GM23248 (cell line): ENCODE measurements at regions not wholly inside any gene's neighbourhood (a gene's known extent, or its start where the extent isn't known, plus 50 kb on each side); places are given as distances from the start of the nearest gene placed in this dataset.

ENCODE experiments used
- DNase-seq: peaks from one replicate; pipeline ENCODE4 v3.0.0-alpha.2; 2015
- H2AFZ ChIP-seq: fragments of 200-600 bp; sonication (generic); 2 replicates; pipeline ENCODE4 v1.6.1; 2016; ENCODE audit warnings: antibody characterized with exemption
- H3F3A ChIP-seq: fragments of 200-600 bp; sonication (generic); 2 replicates; pipeline ENCODE4 v1.6.1; 2016; ENCODE audit warnings: mild to moderate bottlenecking, antibody characterized with exemption, mixed run types; ENCODE audit not compliant: insufficient read depth
- H3K27ac ChIP-seq: fragments of 200-600 bp; sonication (generic); 2 replicates; pipeline ENCODE4 v1.5.1; 2016; ENCODE audit warnings: mild to moderate bottlenecking
- H3K27me3 ChIP-seq: fragments of 200-600 bp; sonication (generic); replicated peaks from 2 replicates; pipeline ENCODE4 v1.6.1; 2016; ENCODE audit warnings: mild to moderate bottlenecking; ENCODE audit not compliant: insufficient read depth
- H3K36me3 ChIP-seq: fragments of 200-600 bp; sonication (generic); 2 replicates; pipeline ENCODE4 v1.6.1; 2016; ENCODE audit warnings: low read depth, mild to moderate bottlenecking
- H3K4me1 ChIP-seq: fragments of 200-600 bp; sonication (generic); 2 replicates; pipeline ENCODE4 v1.6.1; 2016; ENCODE audit warnings: mild to moderate bottlenecking; ENCODE audit not compliant: insufficient read depth
- H3K4me2 ChIP-seq: fragments of 200-600 bp; sonication (generic); one replicate; pipeline ENCODE4 v1.6.1; 2016; ENCODE audit warnings: mild to moderate bottlenecking; ENCODE audit not compliant: unreplicated experiment
- H3K4me3 ChIP-seq: fragments of 200-600 bp; sonication (generic); 2 replicates; pipeline ENCODE4 v1.5.1; 2016; ENCODE audit warnings: mild to moderate bottlenecking
- H3K79me2 ChIP-seq: fragments of 200-600 bp; sonication (generic); 2 replicates; pipeline ENCODE4 v1.6.1; 2016; ENCODE audit warnings: mild to moderate bottlenecking; ENCODE audit not compliant: insufficient read depth
- H3K9ac ChIP-seq: fragments of 200-600 bp; sonication (generic); 2 replicates; pipeline ENCODE4 v1.6.1; 2016; ENCODE audit warnings: mild to moderate bottlenecking
- H3K9me2 ChIP-seq: fragments of 200-600 bp; sonication (generic); 2 replicates; pipeline ENCODE4 v1.6.1; 2016; ENCODE audit warnings: mixed run types, mild to moderate bottlenecking, moderate library complexity; ENCODE audit not compliant: insufficient read depth
- H3K9me3 ChIP-seq: fragments of 200-600 bp; sonication (generic); one replicate; pipeline ENCODE4 v1.6.1; 2017; ENCODE audit warnings: low read depth
- H4K20me1 ChIP-seq: fragments of 200-600 bp; sonication (generic); 2 replicates; pipeline ENCODE4 v1.6.0; 2016; ENCODE audit not compliant: insufficient read depth
- EZH2 ChIP-seq: fragments of 200-600 bp; sonication (generic); IDR thresholded peaks from 2 replicates; pipeline ENCODE4 v1.6.1; 2018; ENCODE audit warnings: antibody characterized with exemption, mild to moderate bottlenecking; ENCODE audit not compliant: insufficient read depth, poor library complexity, severe bottlenecking
- EZH2phosphoT487 ChIP-seq: fragments of 200-600 bp; sonication (generic); IDR thresholded peaks from 2 replicates; pipeline ENCODE4 v1.6.1; 2018; ENCODE audit warnings: antibody characterized with exemption, moderate library complexity, mild to moderate bottlenecking, low read depth; ENCODE audit not compliant: insufficient read depth
- WGBS, 2 experiments: methylation state at CpG; one replicate each; pipeline ENCODE4 v1.1.6; 2015 to 2017; ENCODE audit warnings: low lambda C conversion rate in 2 of 2, low coverage in 1 of 2; ENCODE audit errors: missing lambda C conversion rate in 2 of 2; 5-methylcytosine and 5-hydroxymethylcytosine counted together
- in situ Hi-C: fragments of 300-500 bp; cut with MboI; formaldehyde crosslinking; loops from 2 replicates; pipeline ENCODE4 v1.15.0; 2020

GRCh38 chr16:22627043-22627442 is 116.4 kb downstream of the NPIPB5 start:
- H3K4me2 ChIP-seq, result no peak overlapping the region
- H3K9me2 ChIP-seq, result no peaks in the 10 kb centered on the region
- H3K9ac ChIP-seq, result no peak overlapping the region
- 62 to 63% methylated on average over 5 of the region's 5 CpGs for WGBS, 2 experiments
- no peak overlapping the region for H3K27ac ChIP-seq
- no peaks in the 10 kb centered on the region for H3K4me1 ChIP-seq
- H4K20me1 ChIP-seq, result no peaks in the 10 kb centered on the region
- H3F3A ChIP-seq, result no peaks in the 10 kb centered on the region
- H3K9me3 ChIP-seq, result no peaks in the 10 kb centered on the region
- DNase-seq, result no peak
- in situ Hi-C loops, result no loop called here
- TF ChIP-seq EZH2 (no peak), EZH2phosphoT487 (no peak)
- no peaks in the 10 kb centered on the region for H3K79me2 ChIP-seq
- no peak overlapping the region for H3K4me3 ChIP-seq
- no peak overlapping the region for H2AFZ ChIP-seq
- peaks cover 15% of the 10 kb centered on the region for H3K27me3 ChIP-seq
- H3K36me3 ChIP-seq, result no peaks in the 10 kb centered on the region

- Histone ChIP-seq H3K4me3 (no peak overlapping the region), H3K9me3 (no peaks in the 10 kb centered on the region), H3K27ac (no peak overlapping the region), H3K36me3 (no peaks in the 10 kb centered on the region), H3K4me2 (no peak overlapping the region), H3K4me1 (no peaks in the 10 kb centered on the region), H4K20me1 (no peaks in the 10 kb centered on the region), H2AFZ (no peak overlapping the region), H3F3A (no peaks in the 10 kb centered on the region), H3K9me2 (no peaks in the 10 kb centered on the region), H3K9ac (no peak overlapping the region), H3K79me2 (no peaks in the 10 kb centered on the region), H3K27me3 (peaks cover 16% of the 10 kb centered on the region)
- TF ChIP-seq EZH2phosphoT487 (no peak), EZH2 (no peak)
- no peak for DNase-seq
- in situ Hi-C loops, result no loop called here
- WGBS, 2 experiments, result 85 to 91% methylated on average over 2 of the region's 2 CpGs
Measured at GRCh38 chr16:22628994-22629393, 118.3 kb downstream of the NPIPB5 start.

GRCh38 chr16:22630242-22630641 is 119.6 kb downstream of the NPIPB5 start:
- H3K27me3 ChIP-seq, result peaks cover 19% of the 10 kb centered on the region
- H3K4me1 ChIP-seq, result no peaks in the 10 kb centered on the region
- in situ Hi-C loops, result no loop called here
- DNase-seq, result no peak
- H3K4me2 ChIP-seq, result no peak overlapping the region
- no peaks in the 10 kb centered on the region for H3K79me2 ChIP-seq
- no peak overlapping the region for H3K27ac ChIP-seq
- 77 to 83% methylated on average over 4 of the region's 4 CpGs for WGBS, 2 experiments
- H3K9me3 ChIP-seq, result no peaks in the 10 kb centered on the region
- H3K36me3 ChIP-seq, result no peaks in the 10 kb centered on the region
- no peak overlapping the region for H3K9ac ChIP-seq
- no peak for TF ChIP-seq EZH2phosphoT487
- no peak for TF ChIP-seq EZH2
- no peaks in the 10 kb centered on the region for H3K9me2 ChIP-seq
- no peaks in the 10 kb centered on the region for H3F3A ChIP-seq
- no peaks in the 10 kb centered on the region for H4K20me1 ChIP-seq
- no peak overlapping the region for H3K4me3 ChIP-seq
- H2AFZ ChIP-seq, result no peak overlapping the region

GRCh38 chr16:22631264-22631663 is 120.6 kb downstream of the NPIPB5 start:
- H3K4me1 ChIP-seq, result no peaks in the 10 kb centered on the region
- 59 to 62% methylated on average over 9 of the region's 9 CpGs for WGBS, 2 experiments
- H3K27ac ChIP-seq, result no peak overlapping the region
- peaks cover 22% of the 10 kb centered on the region for H3K27me3 ChIP-seq
- H3K79me2 ChIP-seq, result no peaks in the 10 kb centered on the region
- no peak for DNase-seq
- H3K9me2 ChIP-seq, result no peaks in the 10 kb centered on the region
- TF ChIP-seq EZH2 (no peak), EZH2phosphoT487 (no peak)
- H3K4me2 ChIP-seq, result no peak overlapping the region
- in situ Hi-C loops, result no loop called here
- no peak overlapping the region for H3K4me3 ChIP-seq
- no peaks in the 10 kb centered on the region for H3K36me3 ChIP-seq
- H3K9ac ChIP-seq, result no peak overlapping the region
- no peaks in the 10 kb centered on the region for H4K20me1 ChIP-seq
- H2AFZ ChIP-seq, result no peak overlapping the region
- no peaks in the 10 kb centered on the region for H3K9me3 ChIP-seq
- no peaks in the 10 kb centered on the region for H3F3A ChIP-seq

GRCh38 chr16:22632606-22633005 is 121.9 kb downstream of the NPIPB5 start:
- H3K9me3 ChIP-seq, result no peaks in the 10 kb centered on the region
- no peak overlapping the region for H3K4me3 ChIP-seq
- no peaks in the 10 kb centered on the region for H3F3A ChIP-seq
- H3K4me2 ChIP-seq, result no peak overlapping the region
- H3K27ac ChIP-seq, result no peak overlapping the region
- H3K79me2 ChIP-seq, result no peaks in the 10 kb centered on the region
- no peaks in the 10 kb centered on the region for H3K36me3 ChIP-seq
- DNase-seq, result no peak
- H3K4me1 ChIP-seq, result no peaks in the 10 kb centered on the region
- WGBS, 2 experiments, result 65 to 68% methylated on average over 4 of the region's 4 CpGs
- no peaks in the 10 kb centered on the region for H4K20me1 ChIP-seq
- H3K9ac ChIP-seq, result no peak overlapping the region
- in situ Hi-C loops, result no loop called here
- TF ChIP-seq EZH2phosphoT487, result no peak
- H2AFZ ChIP-seq, result no peak overlapping the region
- H3K27me3 ChIP-seq, result peaks cover 22% of the 10 kb centered on the region
- no peaks in the 10 kb centered on the region for H3K9me2 ChIP-seq
